ENCODE measurements at regions not wholly inside any gene's neighbourhood (a gene's known extent, or its start where the extent isn't known, plus 50 kb on each side); places are given as distances from the start of the nearest gene placed in this dataset.

- TF ChIP-seq MAX (IDR thresholded peaks at IDR 0.05; ENCODE audit: low read depth) (no peak), RAD21 (IDR thresholded peaks at IDR 0.05; ENCODE audit: low read length) (no peak), TCF12 (IDR thresholded peaks at IDR 0.05) (no peak)
- H4K20me1 ChIP-seq (ENCODE audit: insufficient read depth): no peaks in the 10 kb centered on the region
- H3K4me3 ChIP-seq (ENCODE audit: low read depth in 2 of 2, low read length in 1 of 2): no peak overlapping the region
- no peaks in the 10 kb centered on the region for H3K9me3 ChIP-seq
- 87% methylated on average over 12 of the region's 12 CpGs for WGBS (ENCODE audit: low lambda C conversion rate)
- H3K27me3 ChIP-seq (ENCODE audit: insufficient read depth): no peaks in the 10 kb centered on the region
- H3F3A ChIP-seq (replicated peaks; ENCODE audit: insufficient read depth): no peaks in the 10 kb centered on the region
- no peak overlapping the region for H2AFZ ChIP-seq (ENCODE audit: low read depth)
- ChIA-PET POLR2A (no interaction called here), CTCF (interaction anchor here (0.6 to 1.0 kb wide), 2 partner anchors 39 to 911 kb away, joined by 3 read pairs; no protein-coding TSS in a partner anchor)
- DNase-seq: no peak
- H3K9ac ChIP-seq: no peak overlapping the region
- H3K4me1 ChIP-seq (ENCODE audit: control insufficient read depth in 1 of 2, insufficient read depth in 2 of 2, low read depth in 1 of 2, low read length in 1 of 2): peaks cover 0 to 31% of the 10 kb centered on the region in 2 experiments; a peak in 3 of 4 replicates
- no peak overlapping the region for H3K27ac ChIP-seq (ENCODE audit: low read depth in 2 of 2, low read length in 1 of 2)
- no peaks in the 10 kb centered on the region for H3K9me2 ChIP-seq
- H3K4me2 ChIP-seq: no peak overlapping the region
- no peaks in the 10 kb centered on the region for H3K79me2 ChIP-seq (ENCODE audit: insufficient read depth)
- H3K36me3 ChIP-seq (replicated peaks in 1 of 2; ENCODE audit: control insufficient read depth in 1 of 2, insufficient read depth in 2 of 2, low read length in 1 of 2): no peaks in the 10 kb centered on the region
These were observed 599.6 kb downstream of the CCDC171 start for GRCh38 chr9:16152276-16153101.

- no peaks in the 10 kb centered on the region for H3F3A ChIP-seq (replicated peaks; ENCODE audit: insufficient read depth)
- no peaks in the 10 kb centered on the region for H3K36me3 ChIP-seq (replicated peaks in 1 of 2; ENCODE audit: control insufficient read depth in 1 of 2, insufficient read depth in 2 of 2, low read length in 1 of 2)
- no peak overlapping the region for H3K4me2 ChIP-seq
- no peaks in the 10 kb centered on the region for H3K9me3 ChIP-seq
- H3K4me3 ChIP-seq (ENCODE audit: low read depth in 2 of 2, low read length in 1 of 2): no peak overlapping the region
- TF ChIP-seq MAX (IDR thresholded peaks at IDR 0.05; ENCODE audit: low read depth) (no peak), FOSL2 (IDR thresholded peaks at IDR 0.05; ENCODE audit: borderline replicate concordance, low read depth) (no peak), TAF1 (IDR thresholded peaks at IDR 0.05; ENCODE audit: borderline replicate concordance, low read depth, low read length) (no peak), TCF12 (IDR thresholded peaks at IDR 0.05) (no peak), NFIC (IDR thresholded peaks at IDR 0.05; ENCODE audit: borderline replicate concordance) (no peak), MEF2A (IDR thresholded peaks at IDR 0.05; ENCODE audit: borderline replicate concordance, low read depth) (no peak), GATA2 (CRISPR knock-in tag; IDR thresholded peaks at IDR 0.05) (no peak), MXI1 (IDR thresholded peaks at IDR 0.05; ENCODE audit: low read depth, low read length) (no peak), NRF1 (IDR thresholded peaks at IDR 0.05; ENCODE audit: low read depth, low read length) (no peak), IRF3 (IDR thresholded peaks at IDR 0.05; ENCODE audit: low read depth, low read length) (no peak), EZH2phosphoT487 (IDR thresholded peaks at IDR 0.05; ENCODE audit: borderline replicate concordance, low read depth) (no peak), CHD2 (IDR thresholded peaks at IDR 0.05; ENCODE audit: low read length, partially characterized antibody) (no peak), USF1 (IDR thresholded peaks at IDR 0.05; ENCODE audit: borderline replicate concordance, low read depth) (no peak), EP300 (IDR thresholded peaks at IDR 0.05; ENCODE audit: borderline replicate concordance in 1 of 2, low read depth in 1 of 2, low read length in 1 of 2) (no peak), TEAD4 (IDR thresholded peaks at IDR 0.05; ENCODE audit: borderline replicate concordance, insufficient read depth) (no peak), ELF1 (IDR thresholded peaks at IDR 0.05) (no peak), RAD21 (IDR thresholded peaks at IDR 0.05; ENCODE audit: low read length) (no peak), JUND (IDR thresholded peaks at IDR 0.05) (no peak)
- H3K27me3 ChIP-seq (ENCODE audit: insufficient read depth): no peaks in the 10 kb centered on the region
- no peak overlapping the region for H3K27ac ChIP-seq (ENCODE audit: low read depth in 2 of 2, low read length in 1 of 2)
- H2AFZ ChIP-seq (ENCODE audit: low read depth): no peak overlapping the region
- H3K9me2 ChIP-seq: no peaks in the 10 kb centered on the region
- H3K79me2 ChIP-seq (ENCODE audit: insufficient read depth): no peaks in the 10 kb centered on the region
- DNase-seq: no peak
- WGBS (ENCODE audit: low lambda C conversion rate): 87% methylated on average over 11 of the region's 11 CpGs
- ChIA-PET POLR2A (no interaction called here), CTCF (interaction anchor here (0.6 to 1.4 kb wide), 2 partner anchors 40 to 43 kb away, joined by 3 read pairs; no protein-coding TSS in a partner anchor)
- H3K9ac ChIP-seq: no peak overlapping the region
- peaks cover 0 to 39% of the 10 kb centered on the region in 2 experiments; a peak in 3 of 4 replicates for H3K4me1 ChIP-seq (ENCODE audit: control insufficient read depth in 1 of 2, insufficient read depth in 2 of 2, low read depth in 1 of 2, low read length in 1 of 2)
- no peaks in the 10 kb centered on the region for H4K20me1 ChIP-seq (ENCODE audit: insufficient read depth)
These were observed 600.4 kb downstream of the CCDC171 start for GRCh38 chr9:16153221-16153620.

Measured in SK-N-SH (cell line).